Esophagus squamous epithelium (tissue), 5 donors: ENCODE measurements at regions not wholly inside any gene's neighbourhood (a gene's known extent, or its start where the extent isn't known, plus 50 kb on each side); places are given as distances from the start of the nearest gene placed in this dataset.

Source experiments
- DNase-seq: peaks from one replicate; lab custom pipeline; 2025; lab: John Stamatoyannopoulos, UW
- H3K27ac ChIP-seq, 4 donors: fragments of 200-600 bp; sonication (generic); one replicate each; pipeline ENCODE4 v1.5.1; 2016 to 2019; ENCODE audit warnings: mild to moderate bottlenecking in 1 of 4
- H3K27me3 ChIP-seq, 4 donors: fragments of 200-600 bp; sonication (generic); 1 replicate in 3 of 4; 2 replicates in 1 of 4; pipeline versions ENCODE4 v1.5.1 to v1.6.0; 2017 to 2021; ENCODE audit warnings: antibody characterized with exemption in 1 of 4
- H3K36me3 ChIP-seq, 3 donors: fragments of 200-600 bp; sonication (generic); one replicate each; pipeline ENCODE4 v1.5.1; 2016 to 2019
- H3K4me1 ChIP-seq, 3 donors: fragments of 200-600 bp; sonication (generic); one replicate each; pipeline ENCODE4 v1.5.1; 2017 to 2019
- H3K4me3 ChIP-seq, 4 donors: fragments of 200-600 bp; sonication (generic); 1 replicate in 3 of 4; 2 replicates in 1 of 4; pipeline ENCODE4 v1.5.1; 2016 to 2019; ENCODE audit warnings: mild to moderate bottlenecking in 2 of 4, moderate library complexity in 1 of 4
- H3K9me3 ChIP-seq, 3 donors: fragments of 200-600 bp; sonication (generic); one replicate each; pipeline ENCODE4 v1.5.1; 2016 to 2019
- CTCF ChIP-seq, 6 experiments: fragments of 450-650 bp in 4 of 6; fragments of 200-600 bp in 2 of 6; sonication (generic) in 2 of 6; IDR thresholded peaks; one replicate each; pipeline ENCODE4 v1.5.1; 2016 to 2019; ENCODE audit warnings: antibody characterized with exemption in 6 of 6, mild to moderate bottlenecking in 4 of 6, moderate library complexity in 4 of 6
- POLR2A ChIP-seq, 4 donors: fragments of 450-650 bp; IDR thresholded peaks; one replicate each; pipeline ENCODE4 v1.6.1; 2017; ENCODE audit warnings: antibody characterized with exemption in 4 of 4, mild to moderate bottlenecking in 4 of 4, moderate library complexity in 3 of 4
- WGBS, 2 donors: methylation state at CpG; one replicate each; pipeline ENCODE4 v1.1.5; 2018; 5-methylcytosine and 5-hydroxymethylcytosine counted together
- intact Hi-C: fragments of 100-400 bp; cut with DNase I; formaldehyde crosslinking; loops from one replicate; pipeline ENCODE4 v1.15.0; 2022
- donor health status: DM: yes; HTN: yes; CAD: no.

GRCh38 chr13:108360139-108360538, 90.6 kb downstream of the TNFSF13B start:
- no peak for TF ChIP-seq POLR2A (IDR thresholded peaks at IDR 0.05)
- TF ChIP-seq CTCF (IDR thresholded peaks at IDR 0.05): no peak
- no peak for DNase-seq
- H3K36me3 ChIP-seq: no peaks in the 10 kb centered on the region
- H3K27me3 ChIP-seq: no peaks in the 10 kb centered on the region
- 46 to 52% methylated on average over 2 of the region's 2 CpGs for WGBS, 2 donors
- H3K9me3 ChIP-seq: no peaks in the 10 kb centered on the region
- no peaks in the 10 kb centered on the region for H3K4me1 ChIP-seq
- H3K4me3 ChIP-seq: no peak overlapping the region
- H3K27ac ChIP-seq: no peak overlapping the region
- intact Hi-C loops: no loop called here

- Histone ChIP-seq H3K36me3 (no peaks in the 10 kb centered on the region), H3K27ac (no peak overlapping the region), H3K4me1 (no peaks in the 10 kb centered on the region), H3K4me3 (no peak overlapping the region), H3K27me3 (no peaks in the 10 kb centered on the region), H3K9me3 (no peaks in the 10 kb centered on the region)
- intact Hi-C loops: no loop called here
- DNase-seq: no peak
- no peak for TF ChIP-seq CTCF (IDR thresholded peaks at IDR 0.05)
- no peak for TF ChIP-seq POLR2A (IDR thresholded peaks at IDR 0.05)
- 58 to 61% methylated on average over 9 of the region's 9 CpGs for WGBS, 2 donors
Measured at GRCh38 chr13:108361769-108362168, 92.3 kb downstream of the TNFSF13B start.

DNA sequence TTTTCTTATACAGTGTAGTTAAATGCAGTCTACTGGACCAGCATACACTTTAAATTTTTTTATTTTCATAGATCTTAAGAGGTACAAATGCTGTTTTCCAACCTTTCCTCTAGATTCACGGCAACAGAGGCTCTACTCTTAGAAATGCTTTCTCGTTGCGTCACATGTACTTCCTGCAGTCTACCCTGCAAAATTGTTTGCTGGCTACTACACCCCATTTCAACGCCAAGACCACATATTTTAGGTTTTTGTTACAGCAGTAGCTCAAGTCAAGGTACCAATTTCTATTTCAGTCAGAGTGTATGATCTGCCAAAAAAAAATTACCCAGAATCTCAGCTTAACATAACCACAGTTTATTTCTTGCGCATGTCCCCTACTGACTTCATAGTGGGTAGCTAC, 94.1 kb downstream of the TNFSF13B start:
- Histone ChIP-seq H3K4me1 (no peaks in the 10 kb centered on the region), H3K4me3 (no peak overlapping the region), H3K27me3 (no peaks in the 10 kb centered on the region), H3K9me3 (no peaks in the 10 kb centered on the region), H3K36me3 (no peaks in the 10 kb centered on the region), H3K27ac (no peak overlapping the region)
- no peak for TF ChIP-seq POLR2A (IDR thresholded peaks at IDR 0.05)
- TF ChIP-seq CTCF (IDR thresholded peaks at IDR 0.05): no peak
- 73 to 77% methylated on average over 5 of the region's 5 CpGs for WGBS, 2 donors
- intact Hi-C loops: no loop called here
- DNase-seq: no peak

DNA sequence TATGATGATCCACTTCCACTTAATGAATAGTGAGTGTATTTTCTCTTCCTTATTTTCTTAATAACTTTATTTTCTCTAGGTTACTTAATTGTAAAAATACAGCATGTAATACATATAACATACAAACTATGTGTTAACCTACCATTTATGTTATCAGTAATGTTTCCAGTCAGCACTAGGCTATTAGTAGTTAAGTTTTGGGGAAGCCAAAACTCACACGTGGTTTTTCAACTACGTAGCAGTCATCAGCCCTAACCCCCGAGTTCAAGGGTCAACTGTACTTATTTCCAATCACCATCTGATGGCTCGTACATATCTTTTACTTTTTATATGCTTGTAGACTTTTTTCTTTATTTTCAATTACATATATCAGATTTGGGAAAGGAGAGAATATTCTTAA, 95.7 kb downstream of the TNFSF13B start:
- 37 to 38% methylated on average over 4 of the region's 4 CpGs for WGBS, 2 donors
- intact Hi-C loops: no loop called here
- no peaks in the 10 kb centered on the region for H3K36me3 ChIP-seq
- no peak for DNase-seq
- TF ChIP-seq POLR2A (IDR thresholded peaks at IDR 0.05) (no peak), CTCF (IDR thresholded peaks at IDR 0.05) (no peak)
- H3K27me3 ChIP-seq: no peaks in the 10 kb centered on the region
- H3K4me3 ChIP-seq: no peak overlapping the region
- no peaks in the 10 kb centered on the region for H3K9me3 ChIP-seq
- H3K27ac ChIP-seq: no peak overlapping the region
- no peaks in the 10 kb centered on the region for H3K4me1 ChIP-seq

- H3K27ac ChIP-seq: no peak overlapping the region
- no peak for DNase-seq
- no peaks in the 10 kb centered on the region for H3K36me3 ChIP-seq
- H3K27me3 ChIP-seq: no peaks in the 10 kb centered on the region
- H3K4me1 ChIP-seq: no peaks in the 10 kb centered on the region
- intact Hi-C loops: no loop called here
- 50 to 58% methylated on average over 3 of the region's 3 CpGs for WGBS, 2 donors
- TF ChIP-seq CTCF (IDR thresholded peaks at IDR 0.05) (no peak), POLR2A (IDR thresholded peaks at IDR 0.05) (no peak)
- H3K9me3 ChIP-seq: peaks cover 0 to 4% (median 0%) of the 10 kb centered on the region in 3 donors
- H3K4me3 ChIP-seq: no peak overlapping the region
Measured at GRCh38 chr13:108368250-108368905, 98.9 kb downstream of the TNFSF13B start.
